SK-N-MC (cell line): ENCODE measurements at regions not wholly inside any gene's neighbourhood (a gene's known extent, or its start where the extent isn't known, plus 50 kb on each side); places are given as distances from the start of the nearest gene placed in this dataset.
"Not testable (repeated sequence)": the region's sequence is repeated elsewhere in the genome, so short reads cannot be mapped to it uniquely, and the experiment has no call there.

Source experiments
- DNase-seq: peaks from one replicate; pipeline ENCODE4 v3.0.0-alpha.2; 2011; ENCODE audit warnings: low read depth, low spot score
- H3K27ac ChIP-seq: fragments of 200-600 bp; sonication (generic); 2 replicates; pipeline ENCODE4 v1.5.1; 2016; ENCODE audit warnings: mixed run types
- H3K36me3 ChIP-seq: fragments of 200-600 bp; sonication (generic); 2 replicates; pipeline ENCODE4 v1.6.1; 2017; ENCODE audit warnings: antibody characterized with exemption, low read length, mixed read lengths; ENCODE audit not compliant: insufficient read depth
- H3K4me3 ChIP-seq: fragments of 200-600 bp; sonication (generic); 2 replicates; pipeline ENCODE4 v1.5.1; 2016
- H3K9ac ChIP-seq: fragments of 200-600 bp; sonication (generic); 2 replicates; pipeline ENCODE4 v1.8.0; 2017; ENCODE audit warnings: mixed run types, mixed read lengths; ENCODE audit not compliant: insufficient read length
- H3K9me3 ChIP-seq: fragments of 200-600 bp; sonication (generic); 2 replicates; pipeline ENCODE4 v1.6.1; 2017; ENCODE audit warnings: low read depth, mild to moderate bottlenecking, antibody characterized with exemption, low read length, moderate library complexity, mixed read lengths
- EZH2 ChIP-seq: fragments of 200-600 bp; sonication (generic); IDR thresholded peaks from one replicate; pipeline ENCODE4 v1.6.1; 2017; ENCODE audit warnings: antibody characterized with exemption
- FOXP2 ChIP-seq: optimal IDR thresholded peaks from 2 replicates; pipeline ENCODE3; 2011; ENCODE audit warnings: mild to moderate bottlenecking, moderate library complexity; ENCODE audit not compliant: insufficient read depth; ENCODE audit errors: extremely low read length, control extremely low read depth
- POLR2AphosphoS5 ChIP-seq: IDR thresholded peaks from 2 replicates; pipeline ENCODE4 v1.6.1; 2012; ENCODE audit warnings: mild to moderate bottlenecking, low read depth, low read length, borderline replicate concordance

GRCh38 chr5:18732556-18733479, 1098.6 kb downstream of the TAF11L14 start:
- no peak for DNase-seq
- Histone ChIP-seq H3K9ac (no peak overlapping the region), H3K4me3 (no peak overlapping the region), H3K27ac (no peak overlapping the region), H3K36me3 (no peaks in the 10 kb centered on the region), H3K9me3 (no peaks in the 10 kb centered on the region)
- TF ChIP-seq POLR2AphosphoS5 (no peak), FOXP2 (no peak), EZH2 (no peak)

- Histone ChIP-seq H3K9me3 (no peaks in the 10 kb centered on the region), H3K4me3 (no peak overlapping the region), H3K9ac (no peak overlapping the region), H3K36me3 (no peaks in the 10 kb centered on the region), H3K27ac (no peak overlapping the region)
- no peak for TF ChIP-seq FOXP2
- TF ChIP-seq POLR2AphosphoS5 = no peak
- no peak for TF ChIP-seq EZH2
- DNase-seq = no peak
Measured at GRCh38 chr5:18736051-18736398, 1101.8 kb downstream of the TAF11L14 start.

- not testable (repeated sequence) for DNase-seq, H3K27ac ChIP-seq, H3K4me3 ChIP-seq, H3K36me3 ChIP-seq, H3K9ac ChIP-seq, H3K9me3 ChIP-seq
Measured at GRCh38 chr5:18736736-18737135, 1102.5 kb downstream of the TAF11L14 start.

- Histone ChIP-seq H3K27ac (no peak overlapping the region), H3K9me3 (no peaks in the 10 kb centered on the region), H3K36me3 (no peaks in the 10 kb centered on the region), H3K4me3 (no peak overlapping the region), H3K9ac (no peak overlapping the region)
- TF ChIP-seq POLR2AphosphoS5 = no peak
- no peak for TF ChIP-seq FOXP2
- TF ChIP-seq EZH2 = no peak
- no peak for DNase-seq
Measured at GRCh38 chr5:18740301-18740700, 1106.0 kb downstream of the TAF11L14 start.

GRCh38 chr5:18742830-18743229, 1108.6 kb downstream of the TAF11L14 start:
- H3K36me3 ChIP-seq = no peaks in the 10 kb centered on the region
- no peak for TF ChIP-seq FOXP2
- no peak for TF ChIP-seq EZH2
- TF ChIP-seq POLR2AphosphoS5 = no peak
- H3K9me3 ChIP-seq = no peaks in the 10 kb centered on the region
- no peak overlapping the region for H3K27ac ChIP-seq
- H3K4me3 ChIP-seq = no peak overlapping the region
- H3K9ac ChIP-seq = no peak overlapping the region
- no peak for DNase-seq

- Histone ChIP-seq H3K9ac (no peak overlapping the region), H3K4me3 (no peak overlapping the region), H3K9me3 (no peaks in the 10 kb centered on the region), H3K27ac (no peak overlapping the region), H3K36me3 (no peaks in the 10 kb centered on the region)
- no peak for DNase-seq
- no peak for TF ChIP-seq EZH2
- no peak for TF ChIP-seq FOXP2
- TF ChIP-seq POLR2AphosphoS5 = no peak
Measured at GRCh38 chr5:18744441-18744840, 1110.2 kb downstream of the TAF11L14 start.

GRCh38 chr5:18745042-18745987, 1111.1 kb downstream of the TAF11L14 start:
- Histone ChIP-seq H3K36me3 (no peaks in the 10 kb centered on the region), H3K4me3 (peak overlapping the region; percentile 74), H3K27ac (no peak overlapping the region), H3K9me3 (no peaks in the 10 kb centered on the region), H3K9ac (peak overlapping the region; percentile 60)
- no peak for TF ChIP-seq EZH2
- no peak for TF ChIP-seq POLR2AphosphoS5
- no peak for TF ChIP-seq FOXP2
- DNase-seq = no peak

GRCh38 chr5:18745988-18746615, 1111.8 kb downstream of the TAF11L14 start:
- Histone ChIP-seq H3K4me3 (peak overlapping the region; percentile 74), H3K9ac (peak overlapping the region; percentile 60), H3K36me3 (no peaks in the 10 kb centered on the region), H3K27ac (no peak overlapping the region), H3K9me3 (no peaks in the 10 kb centered on the region)
- DNase-seq = no peak
- TF ChIP-seq POLR2AphosphoS5 (no peak), FOXP2 (no peak), EZH2 (no peak)
